Choroid plexus epithelial cell (primary cell): ENCODE measurements at regions not wholly inside any gene's neighbourhood (a gene's known extent, or its start where the extent isn't known, plus 50 kb on each side); places are given as distances from the start of the nearest gene placed in this dataset.

Experiments
- DNase-seq: peaks from one replicate; pipeline ENCODE4 v3.0.0-alpha.2; 2010; ENCODE audit warnings: low read depth
- H3K4me3 ChIP-seq: 2 replicates; pipeline ENCODE4 v1.5.1; 2011; ENCODE audit warnings: low read depth, mild to moderate bottlenecking, control low read depth, low read length, moderate library complexity
- TF ChIP-seq, protein P1 (sequence below): conservative IDR thresholded peaks from 2 replicates; pipeline ENCODE4 v1.5.1; 2011; ENCODE audit warnings: low read depth, mild to moderate bottlenecking, control low read depth, inconsistent platforms, low read length, moderate library complexity

DNA sequence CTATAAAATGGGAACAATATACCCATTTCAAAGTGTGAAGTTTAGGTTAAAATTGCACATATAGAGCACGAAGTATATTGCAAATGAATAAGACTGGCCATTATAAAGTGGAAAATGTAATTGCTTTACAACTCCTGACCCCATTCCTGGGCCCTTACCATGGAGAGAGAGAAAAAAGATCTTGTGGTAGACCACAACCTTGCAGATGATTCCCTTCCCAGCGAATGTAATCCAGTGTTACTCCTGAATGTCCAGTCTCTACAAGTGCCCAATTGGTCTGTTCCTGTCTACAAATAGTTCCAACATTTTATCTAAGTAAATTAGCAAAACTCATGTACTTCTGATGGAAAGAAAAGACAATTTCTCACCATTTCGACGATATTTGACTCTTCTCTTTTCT lies 184.1 kb upstream of the LNX1 start:
- H3K4me3 ChIP-seq: no peak overlapping the region
- DNase-seq: peak; percentile 26
- TF ChIP-seq, protein P1, sequence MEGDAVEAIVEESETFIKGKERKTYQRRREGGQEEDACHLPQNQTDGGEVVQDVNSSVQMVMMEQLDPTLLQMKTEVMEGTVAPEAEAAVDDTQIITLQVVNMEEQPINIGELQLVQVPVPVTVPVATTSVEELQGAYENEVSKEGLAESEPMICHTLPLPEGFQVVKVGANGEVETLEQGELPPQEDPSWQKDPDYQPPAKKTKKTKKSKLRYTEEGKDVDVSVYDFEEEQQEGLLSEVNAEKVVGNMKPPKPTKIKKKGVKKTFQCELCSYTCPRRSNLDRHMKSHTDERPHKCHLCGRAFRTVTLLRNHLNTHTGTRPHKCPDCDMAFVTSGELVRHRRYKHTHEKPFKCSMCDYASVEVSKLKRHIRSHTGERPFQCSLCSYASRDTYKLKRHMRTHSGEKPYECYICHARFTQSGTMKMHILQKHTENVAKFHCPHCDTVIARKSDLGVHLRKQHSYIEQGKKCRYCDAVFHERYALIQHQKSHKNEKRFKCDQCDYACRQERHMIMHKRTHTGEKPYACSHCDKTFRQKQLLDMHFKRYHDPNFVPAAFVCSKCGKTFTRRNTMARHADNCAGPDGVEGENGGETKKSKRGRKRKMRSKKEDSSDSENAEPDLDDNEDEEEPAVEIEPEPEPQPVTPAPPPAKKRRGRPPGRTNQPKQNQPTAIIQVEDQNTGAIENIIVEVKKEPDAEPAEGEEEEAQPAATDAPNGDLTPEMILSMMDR: no peak

DNA sequence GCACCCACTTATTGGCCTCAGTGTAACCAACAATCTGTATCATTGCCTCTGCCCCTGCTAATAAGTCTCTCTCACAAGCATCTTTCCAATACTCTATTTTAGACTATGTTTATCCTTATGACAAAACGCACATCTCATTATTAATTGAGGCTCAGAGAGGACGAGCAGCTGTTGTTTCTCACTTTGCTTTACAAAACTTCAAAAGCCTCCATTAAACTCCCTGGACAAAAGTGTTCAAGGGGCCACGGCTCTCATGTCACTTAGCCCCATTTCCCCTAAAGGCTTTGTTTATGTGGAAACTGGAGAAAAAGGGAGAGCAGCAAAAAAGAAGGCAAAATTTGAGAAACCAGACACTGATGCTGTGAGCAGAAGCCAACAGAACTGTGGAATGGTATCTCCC lies 180.0 kb upstream of the LNX1 start:
- no peak overlapping the region for H3K4me3 ChIP-seq
- TF ChIP-seq, protein P1: no peak
- no peak for DNase-seq

DNA sequence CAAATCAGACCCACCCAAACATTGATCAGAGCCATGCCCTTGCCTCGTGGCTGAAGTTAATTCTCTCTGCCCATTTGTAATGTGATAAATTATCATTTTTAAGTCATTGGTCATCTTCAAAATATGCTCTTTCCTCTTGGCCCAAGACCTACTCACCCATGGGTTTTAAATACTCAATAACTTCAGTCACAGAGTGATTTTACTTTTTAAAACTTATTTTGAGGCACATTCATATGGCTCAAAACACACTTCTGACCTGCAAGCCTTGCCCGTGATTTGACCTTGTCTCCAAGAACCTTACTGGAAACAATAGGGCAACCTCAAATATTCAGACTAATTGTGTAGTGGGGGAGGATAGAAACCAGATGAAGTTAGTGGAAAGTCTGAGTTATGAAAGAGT lies 176.2 kb upstream of the LNX1 start:
- peak; percentile 92 for DNase-seq
- H3K4me3 ChIP-seq: no peak overlapping the region
- TF ChIP-seq, protein P1: no peak

DNA sequence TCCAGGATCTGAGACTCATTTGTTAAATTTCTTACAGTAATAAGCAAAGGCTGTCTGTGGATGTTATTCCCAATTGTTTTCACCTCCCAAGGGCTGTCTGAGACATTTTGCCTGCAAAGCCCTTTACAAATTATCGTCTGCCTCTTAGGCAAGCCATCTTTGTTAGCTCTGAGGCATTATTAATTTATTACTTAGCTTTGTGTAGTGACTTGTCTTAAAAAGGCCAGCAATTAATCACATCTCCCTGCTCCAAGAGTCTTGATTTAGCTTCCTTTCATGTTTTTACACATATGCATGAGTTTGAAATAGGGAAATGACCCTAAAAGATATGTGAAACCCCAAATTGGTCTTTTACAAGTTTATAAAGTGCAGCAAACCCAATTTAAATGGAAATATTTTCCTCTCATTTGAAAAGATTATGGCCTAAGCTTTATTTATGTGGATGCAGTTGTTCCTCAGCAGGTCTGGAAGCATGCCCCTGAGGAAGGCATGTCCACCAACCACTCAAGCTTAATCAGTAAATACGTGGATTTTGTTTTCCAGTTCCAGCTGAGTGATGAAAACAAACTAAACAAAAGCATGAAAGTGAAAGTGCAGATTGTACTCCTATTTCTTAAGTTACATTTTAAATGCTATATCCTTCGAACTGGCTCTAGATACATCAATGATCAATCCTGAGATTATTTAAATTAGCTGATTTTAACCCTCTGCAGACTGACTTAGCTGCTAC lies 173.6 kb upstream of the LNX1 start:
- TF ChIP-seq, protein P1: no peak

DNA sequence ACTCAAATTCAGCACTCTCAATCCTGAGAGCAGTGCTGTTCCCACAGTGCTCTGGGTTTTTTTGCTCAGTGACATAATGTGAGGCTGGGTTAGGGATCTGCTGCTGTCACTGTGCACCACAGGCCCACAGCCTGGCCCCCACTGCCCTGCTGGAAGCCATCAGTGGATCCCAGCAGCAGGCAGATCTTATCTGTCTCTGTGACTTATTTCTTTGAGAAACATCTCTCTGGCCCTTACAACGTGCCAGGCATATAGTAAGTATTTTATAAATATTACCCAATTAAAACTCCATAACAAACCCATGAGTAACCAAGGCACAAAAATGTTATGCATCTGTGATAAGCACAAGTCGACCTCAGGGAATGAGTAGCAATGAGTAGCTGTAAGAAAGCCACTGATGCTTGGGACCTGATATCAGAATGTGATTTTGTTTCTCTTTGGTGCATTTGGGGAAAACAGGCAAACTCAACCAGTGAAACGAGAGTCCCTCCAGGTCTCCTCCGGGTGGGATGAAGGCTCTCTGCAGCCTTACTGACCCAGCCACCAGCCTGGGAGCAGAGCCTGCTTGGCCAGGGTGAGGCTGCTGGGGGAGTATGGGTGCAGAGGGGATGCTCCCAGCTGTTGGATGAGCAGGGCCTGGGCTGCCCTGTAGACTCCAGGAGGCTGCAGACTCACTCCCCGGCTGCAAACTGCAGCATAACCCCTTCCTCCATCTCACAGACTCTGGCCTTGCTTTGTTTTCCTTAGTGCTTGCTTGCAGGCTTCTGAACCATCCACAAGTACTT lies 172.7 kb upstream of the LNX1 start:
- DNase-seq: peak; percentile 84
- H3K4me3 ChIP-seq: no peak overlapping the region
- TF ChIP-seq, protein P1: no peak

More for the DNA sequence above, 173.6 kb upstream of the LNX1 start:
- peak; percentile 34 for DNase-seq
- H3K4me3 ChIP-seq: no peak overlapping the region

DNA sequence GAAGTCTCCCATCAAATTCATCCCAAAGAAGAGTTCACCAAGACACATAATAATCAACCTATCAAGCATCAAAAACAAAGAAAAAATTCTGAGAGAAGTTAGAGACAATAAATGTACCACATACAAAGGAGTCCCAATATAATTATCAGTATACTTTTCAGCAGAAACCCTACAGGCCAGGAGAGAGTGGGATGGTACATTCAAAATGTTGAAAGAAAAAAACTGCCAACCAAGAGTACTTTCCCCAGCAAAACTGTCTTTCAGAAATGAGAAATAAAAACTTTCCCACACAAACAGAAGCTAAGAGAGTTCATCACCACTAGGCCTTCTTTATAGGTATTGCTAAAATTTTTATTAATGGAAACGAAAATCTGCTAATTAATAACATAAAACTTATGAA lies 164.4 kb upstream of the LNX1 start:
- H3K4me3 ChIP-seq: no peak overlapping the region
- TF ChIP-seq, protein P1: no peak
- DNase-seq: no peak

DNA sequence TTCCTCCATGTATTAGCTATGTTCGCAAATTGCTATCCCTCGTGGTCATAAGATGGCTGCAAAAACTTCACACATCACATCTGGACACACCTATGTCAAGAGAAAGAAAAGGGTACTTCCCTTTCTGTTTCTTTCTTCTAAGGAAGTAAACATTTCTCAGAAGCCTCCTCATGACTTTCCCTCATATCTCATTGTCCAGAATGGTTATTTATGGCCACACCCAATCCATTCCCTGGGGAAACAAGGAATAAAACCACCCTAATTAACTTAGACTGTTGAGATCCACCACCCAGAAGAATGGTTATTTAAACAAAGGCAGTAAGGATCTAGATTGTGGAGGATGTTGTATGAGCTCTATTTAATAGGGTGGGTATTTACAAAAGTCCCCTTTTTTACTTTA lies 160.8 kb upstream of the LNX1 start:
- no peak overlapping the region for H3K4me3 ChIP-seq
- DNase-seq: no peak
- TF ChIP-seq, protein P1: no peak
